SH-SY5Y (cell line): ENCODE measurements at regions not wholly inside any gene's neighbourhood (a gene's known extent, or its start where the extent isn't known, plus 50 kb on each side); places are given as distances from the start of the nearest gene placed in this dataset.

ENCODE experiments used
- GATA2 ChIP-seq: IDR thresholded peaks from 2 replicates; pipeline ENCODE4 v1.6.1; 2011; ENCODE audit warnings: mild to moderate bottlenecking, low read depth, low read length
- GATA3 ChIP-seq: IDR thresholded peaks from 2 replicates; pipeline ENCODE4 v1.6.1; 2011; ENCODE audit warnings: low read depth, mild to moderate bottlenecking, low read length, moderate library complexity

GRCh38 chr5:167644619-167645018 is 646.8 kb upstream of the WWC1 start:
- TF ChIP-seq GATA3 (no peak), GATA2 (no peak)
